Activated T-cell treated with anti-CD3 and anti-CD28 coated beads, Interleukin-2, amount 50 U/mL, for 4 hours (primary cell): ENCODE measurements at regions not wholly inside any gene's neighbourhood (a gene's known extent, or its start where the extent isn't known, plus 50 kb on each side); places are given as distances from the start of the nearest gene placed in this dataset.
"Not testable (repeated sequence)": the region's sequence is repeated elsewhere in the genome, so short reads cannot be mapped to it uniquely, and the experiment has no call there.

Source experiments
- ATAC-seq, 2 donors: fragments of 200-7000 bp; cut with Tn5 transposase; one replicate each; pipeline ENCODE4 v1.10.0; 2021
- DNase-seq: peaks from one replicate; pipeline ENCODE4 v3.0.0-alpha.2; 2020
- H3K27me3 Mint-ChIP-seq: one replicate; pipeline ENCODE4 v1.8.0; 2021; ENCODE audit warnings: low read depth, mixed read lengths
- H3K36me3 Mint-ChIP-seq: one replicate; pipeline ENCODE4 v1.8.0; 2022; ENCODE audit warnings: mixed read lengths; ENCODE audit not compliant: insufficient read depth
- H3K4me1 Mint-ChIP-seq: one replicate; pipeline ENCODE4 v1.8.0; 2021; ENCODE audit warnings: low read depth, mixed read lengths
- H3K4me3 Mint-ChIP-seq: one replicate; pipeline ENCODE4 v1.8.0; 2021; ENCODE audit warnings: mild to moderate bottlenecking, moderate library complexity, mixed read lengths
- H3K9me3 Mint-ChIP-seq: one replicate; pipeline ENCODE4 v1.8.0; 2021; ENCODE audit warnings: mixed read lengths

GRCh38 chr10:3886191-3886590 is 101.2 kb upstream of the KLF6 start:
- H3K4me3 Mint-ChIP-seq: no peak overlapping the region
- DNase-seq: no peak
- H3K9me3 Mint-ChIP-seq: no peaks in the 10 kb centered on the region
- peaks cover 33% of the 10 kb centered on the region for H3K4me1 Mint-ChIP-seq
- no peak for ATAC-seq
- no peaks in the 10 kb centered on the region for H3K27me3 Mint-ChIP-seq
- no peaks in the 10 kb centered on the region for H3K36me3 Mint-ChIP-seq

GRCh38 chr10:3882855-3883254 is 97.8 kb upstream of the KLF6 start:
- Mint-ChIP-seq H3K4me3 (no peak overlapping the region), H3K9me3 (no peaks in the 10 kb centered on the region), H3K36me3 (no peaks in the 10 kb centered on the region), H3K4me1 (peaks cover 31% of the 10 kb centered on the region), H3K27me3 (no peaks in the 10 kb centered on the region)
- DNase-seq (no peak), ATAC-seq (no peak)

- H3K4me1 Mint-ChIP-seq: peaks cover 27% of the 10 kb centered on the region
Observed at GRCh38 chr10:3881622-3882021, 96.6 kb upstream of the KLF6 start.

GRCh38 chr10:3879073-3879472 is 94.1 kb upstream of the KLF6 start:
- no peak for ATAC-seq
- H3K27me3 Mint-ChIP-seq: no peaks in the 10 kb centered on the region
- H3K4me3 Mint-ChIP-seq: no peak overlapping the region
- H3K9me3 Mint-ChIP-seq: no peaks in the 10 kb centered on the region
- peaks cover 44% of the 10 kb centered on the region for H3K4me1 Mint-ChIP-seq
- DNase-seq: no peak
- no peaks in the 10 kb centered on the region for H3K36me3 Mint-ChIP-seq

More at GRCh38 chr10:3881622-3882021, 96.6 kb upstream of the KLF6 start:
- ATAC-seq (no peak), DNase-seq (no peak)
- H3K9me3 Mint-ChIP-seq: no peaks in the 10 kb centered on the region
- no peaks in the 10 kb centered on the region for H3K36me3 Mint-ChIP-seq
- no peaks in the 10 kb centered on the region for H3K27me3 Mint-ChIP-seq
- no peak overlapping the region for H3K4me3 Mint-ChIP-seq

GRCh38 chr10:3877211-3878000 is 92.4 kb upstream of the KLF6 start:
- ATAC-seq (no peak), DNase-seq (no peak)
- peaks cover 58% of the 10 kb centered on the region for H3K4me1 Mint-ChIP-seq
- H3K4me3 Mint-ChIP-seq: no peak overlapping the region
- no peaks in the 10 kb centered on the region for H3K27me3 Mint-ChIP-seq
- no peaks in the 10 kb centered on the region for H3K36me3 Mint-ChIP-seq
- H3K9me3 Mint-ChIP-seq: no peaks in the 10 kb centered on the region

GRCh38 chr10:3876350-3876962 is 91.4 kb upstream of the KLF6 start:
- H3K9me3 Mint-ChIP-seq: no peaks in the 10 kb centered on the region
- DNase-seq: no peak
- no peak for ATAC-seq
- no peaks in the 10 kb centered on the region for H3K27me3 Mint-ChIP-seq
- H3K36me3 Mint-ChIP-seq: no peaks in the 10 kb centered on the region
- H3K4me1 Mint-ChIP-seq: peaks cover 64% of the 10 kb centered on the region
- H3K4me3 Mint-ChIP-seq: no peak overlapping the region

- Mint-ChIP-seq H3K27me3 (no peaks in the 10 kb centered on the region), H3K36me3 (no peaks in the 10 kb centered on the region), H3K4me1 (peaks cover 65% of the 10 kb centered on the region), H3K4me3 (peak overlapping the region; percentile 63), H3K9me3 (no peaks in the 10 kb centered on the region)
- DNase-seq (no peak), ATAC-seq (peak in 1 of 2 donors; percentile 24)
Observed at GRCh38 chr10:3875842-3876235, 90.8 kb upstream of the KLF6 start.

- H3K27me3 Mint-ChIP-seq: no peaks in the 10 kb centered on the region
- H3K9me3 Mint-ChIP-seq: no peaks in the 10 kb centered on the region
- H3K36me3 Mint-ChIP-seq: no peaks in the 10 kb centered on the region
- ATAC-seq (peak; percentile 57 to 58), DNase-seq (no peak)
- H3K4me1 Mint-ChIP-seq: peaks cover 65% of the 10 kb centered on the region
- H3K4me3 Mint-ChIP-seq: peak overlapping the region; percentile 63
Observed at GRCh38 chr10:3874990-3875841, 90.2 kb upstream of the KLF6 start.

- H3K36me3 Mint-ChIP-seq, ATAC-seq, DNase-seq, H3K27me3 Mint-ChIP-seq, H3K9me3 Mint-ChIP-seq: not testable (repeated sequence)
- Mint-ChIP-seq H3K4me1 (peaks cover 67% of the 10 kb centered on the region), H3K4me3 (peak overlapping the region; percentile 63)
Observed at GRCh38 chr10:3874610-3874989, 89.6 kb upstream of the KLF6 start.

- H3K27me3 Mint-ChIP-seq: no peaks in the 10 kb centered on the region
- peaks cover 69% of the 10 kb centered on the region for H3K4me1 Mint-ChIP-seq
- H3K36me3 Mint-ChIP-seq: no peaks in the 10 kb centered on the region
- H3K9me3 Mint-ChIP-seq: no peaks in the 10 kb centered on the region
- no peak overlapping the region for H3K4me3 Mint-ChIP-seq
- DNase-seq (no peak), ATAC-seq (peak; percentile 53 to 61)
Observed at GRCh38 chr10:3873728-3874461, 88.9 kb upstream of the KLF6 start.

GRCh38 chr10:3872712-3873329 is 87.8 kb upstream of the KLF6 start:
- no peak for ATAC-seq
- H3K36me3 Mint-ChIP-seq: no peaks in the 10 kb centered on the region
- peaks cover 76% of the 10 kb centered on the region for H3K4me1 Mint-ChIP-seq
- DNase-seq: no peak
- H3K9me3 Mint-ChIP-seq: no peaks in the 10 kb centered on the region
- no peaks in the 10 kb centered on the region for H3K27me3 Mint-ChIP-seq
- H3K4me3 Mint-ChIP-seq: no peak overlapping the region

GRCh38 chr10:3871424-3871996 is 86.5 kb upstream of the KLF6 start:
- ATAC-seq: no peak
- no peak for DNase-seq
- H3K9me3 Mint-ChIP-seq: no peaks in the 10 kb centered on the region
- H3K4me1 Mint-ChIP-seq: peaks cover 81% of the 10 kb centered on the region
- H3K4me3 Mint-ChIP-seq: no peak overlapping the region
- H3K36me3 Mint-ChIP-seq: no peaks in the 10 kb centered on the region
- H3K27me3 Mint-ChIP-seq: no peaks in the 10 kb centered on the region

GRCh38 chr10:3869036-3869435 is 84.0 kb upstream of the KLF6 start:
- Mint-ChIP-seq H3K9me3 (no peaks in the 10 kb centered on the region), H3K4me1 (peaks cover 78% of the 10 kb centered on the region), H3K36me3 (no peaks in the 10 kb centered on the region), H3K27me3 (no peaks in the 10 kb centered on the region), H3K4me3 (no peak overlapping the region)
- DNase-seq (no peak), ATAC-seq (no peak)
